GM04503 (cell line): ENCODE measurements at regions not wholly inside any gene's neighbourhood (a gene's known extent, or its start where the extent isn't known, plus 50 kb on each side); places are given as distances from the start of the nearest gene placed in this dataset.

Source experiments
- DNase-seq: peaks from one replicate; pipeline ENCODE4 v3.0.0-alpha.2; 2012; ENCODE audit warnings: low read depth

DNA sequence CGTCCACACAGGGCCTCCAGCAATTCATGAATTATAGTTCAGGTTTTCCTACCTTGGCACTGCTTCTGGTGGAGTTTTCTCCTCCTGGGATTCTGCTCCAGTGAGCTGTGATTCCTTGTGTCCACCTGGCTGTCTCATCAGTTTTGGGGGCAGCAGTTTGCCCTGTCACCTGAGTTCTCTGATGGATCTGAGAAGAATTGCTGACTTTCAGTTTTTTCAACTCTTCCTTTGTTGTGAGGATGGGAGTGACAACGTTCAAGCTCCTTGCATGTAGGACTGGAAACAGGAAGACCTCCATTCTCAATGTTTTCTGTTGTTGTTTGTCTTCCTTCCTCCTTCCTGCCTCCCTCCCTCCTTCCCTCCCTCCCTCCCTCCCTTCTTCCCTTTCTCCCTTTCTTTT is 359.0 kb downstream of the TSN start:
- DNase-seq: no peak

DNA sequence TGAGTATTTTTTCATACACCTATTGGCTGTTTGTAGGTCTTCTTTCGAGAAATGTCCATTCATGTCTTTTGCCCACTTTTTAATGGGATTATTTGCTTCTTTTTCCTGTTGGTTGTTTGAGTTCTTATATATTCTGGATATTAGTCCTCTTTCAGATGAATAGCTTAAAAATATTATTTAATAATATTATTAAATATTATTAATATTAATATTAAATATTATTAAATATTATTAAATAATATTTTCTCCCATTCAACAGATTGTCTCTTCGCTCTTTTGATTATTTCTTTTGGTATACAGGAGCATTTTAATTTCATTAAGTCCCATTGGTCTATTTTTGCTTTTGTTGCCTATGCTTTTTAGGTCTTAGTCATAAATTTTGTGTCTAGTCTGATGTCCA is 361.9 kb downstream of the TSN start:
- DNase-seq: no peak

DNA sequence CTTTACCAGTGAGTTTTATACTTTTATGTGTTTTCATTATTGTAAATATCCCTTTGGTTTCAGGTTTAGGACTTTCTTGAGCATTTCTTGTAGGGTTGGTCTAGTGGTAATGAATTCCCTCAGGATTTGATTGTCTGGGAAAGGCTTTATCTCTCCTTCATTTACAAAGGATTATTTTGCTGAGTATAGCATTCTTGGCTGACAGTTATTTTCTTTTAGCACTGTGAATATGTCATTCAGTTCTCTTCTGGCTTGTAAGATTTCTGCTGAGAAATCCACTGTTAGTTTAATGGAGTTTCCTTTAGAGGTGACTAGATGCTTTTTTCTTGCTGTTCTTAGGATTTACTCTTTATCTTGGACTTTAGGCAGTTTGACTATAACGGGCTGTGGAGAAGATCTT is 373.9 kb downstream of the TSN start:
- DNase-seq: no peak

DNA sequence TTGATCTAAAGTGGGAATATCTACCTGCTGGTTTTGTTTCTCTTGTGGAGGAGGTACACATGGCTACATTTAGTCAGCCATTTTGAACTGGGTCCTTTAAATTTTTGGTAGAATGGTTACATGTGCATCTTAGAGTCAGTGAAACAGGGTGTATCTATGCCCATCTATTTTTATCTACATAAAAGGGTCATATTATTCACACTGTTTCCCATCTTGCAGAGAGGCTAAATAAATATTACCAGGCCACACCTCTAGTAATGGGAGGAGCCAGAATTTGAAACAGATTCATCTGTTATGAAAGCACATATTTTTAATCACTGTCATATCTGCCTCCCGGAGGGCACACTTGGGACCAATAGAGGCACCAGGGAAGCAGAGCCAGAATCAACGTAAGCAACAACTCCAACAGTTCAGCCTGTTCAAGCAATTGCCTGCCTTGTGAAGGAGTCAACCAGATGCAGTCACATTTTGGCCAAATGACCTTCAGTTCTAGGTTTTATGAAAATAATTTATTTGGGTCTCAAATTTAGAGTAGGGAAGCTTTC is 376.8 kb downstream of the TSN start:
- DNase-seq: no peak

DNA sequence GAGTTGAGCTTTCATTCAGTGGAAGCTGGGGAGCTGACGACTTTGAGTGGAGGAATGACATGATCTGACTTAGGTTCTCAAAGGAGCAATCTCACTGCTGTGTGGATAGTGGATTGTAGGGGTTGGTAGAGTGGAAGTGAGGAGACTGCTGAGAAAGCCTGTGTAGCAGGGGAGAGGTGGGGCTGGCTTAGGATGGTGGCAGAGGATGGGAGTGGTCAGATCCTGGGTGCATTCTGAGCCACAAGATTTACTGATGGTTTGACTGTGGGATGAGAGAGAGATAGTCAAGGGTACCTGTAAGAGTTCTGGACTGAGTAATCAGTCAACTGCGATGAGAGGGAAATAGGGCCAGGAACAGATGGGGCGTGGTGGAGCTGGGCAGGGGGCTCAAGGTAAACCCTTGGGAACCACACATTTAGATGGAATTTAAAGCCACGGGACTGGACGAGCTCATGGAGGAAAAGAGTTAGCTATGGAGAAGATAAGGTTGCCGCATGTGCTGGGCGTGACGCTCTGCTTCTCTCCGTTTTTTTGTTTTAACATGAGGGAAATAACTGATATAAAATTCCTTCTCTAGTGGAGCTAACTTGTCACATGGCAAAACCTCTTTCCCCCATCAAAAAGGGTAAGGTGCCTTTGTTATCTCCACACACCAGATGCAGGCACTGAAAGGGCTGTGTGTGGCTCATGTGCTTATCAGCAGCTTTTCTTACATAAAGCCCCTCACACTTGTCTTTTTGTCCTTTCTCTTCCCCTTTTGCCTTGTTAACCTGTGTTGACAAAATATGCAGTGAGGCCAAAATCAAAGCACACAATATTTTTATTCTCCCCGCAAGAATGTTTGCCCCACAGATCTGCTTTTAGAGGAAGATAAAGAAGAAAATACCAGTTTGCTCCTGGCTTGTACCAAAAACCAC is 379.8 kb downstream of the TSN start:
- no peak for DNase-seq

DNA sequence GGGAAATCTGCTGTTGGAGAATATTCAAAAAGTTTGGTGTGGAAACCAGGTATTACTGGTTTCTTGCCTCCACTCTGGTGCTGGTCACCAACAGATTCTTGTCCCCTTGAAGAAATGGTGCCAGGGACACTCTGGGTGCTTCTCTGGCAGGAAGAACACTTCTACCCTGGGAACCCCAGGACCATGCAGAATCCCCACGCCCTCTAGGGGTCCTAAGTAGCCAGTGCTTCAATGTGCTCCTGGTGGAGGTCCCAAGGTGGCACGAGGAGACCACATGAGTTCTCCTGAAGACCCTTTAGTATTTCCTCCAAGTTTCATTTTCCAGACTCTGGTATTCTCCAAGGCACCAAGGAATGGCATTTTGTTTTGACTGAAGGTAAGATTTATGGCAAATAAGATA is 380.6 kb downstream of the TSN start:
- DNase-seq: no peak

DNA sequence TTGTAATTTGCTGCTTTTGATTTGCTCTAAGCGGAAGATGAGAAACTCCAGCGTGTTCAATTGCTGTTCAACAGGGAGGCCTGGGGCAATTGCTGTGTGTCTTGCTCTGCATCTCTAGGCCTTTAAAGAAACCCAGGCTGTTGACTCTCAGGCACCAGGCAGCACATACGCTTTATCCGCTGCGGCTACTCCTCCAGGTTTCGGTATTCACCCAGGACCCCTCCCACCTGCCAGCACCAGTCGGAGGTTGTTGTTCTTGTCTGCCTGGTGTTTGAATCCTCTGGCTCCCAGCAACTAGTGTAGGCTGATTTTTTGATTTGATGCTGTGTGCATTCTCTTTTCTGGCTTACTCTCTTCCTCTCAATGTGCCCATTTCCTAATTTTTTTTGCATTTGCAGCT is 383.1 kb downstream of the TSN start:
- no peak for DNase-seq

DNA sequence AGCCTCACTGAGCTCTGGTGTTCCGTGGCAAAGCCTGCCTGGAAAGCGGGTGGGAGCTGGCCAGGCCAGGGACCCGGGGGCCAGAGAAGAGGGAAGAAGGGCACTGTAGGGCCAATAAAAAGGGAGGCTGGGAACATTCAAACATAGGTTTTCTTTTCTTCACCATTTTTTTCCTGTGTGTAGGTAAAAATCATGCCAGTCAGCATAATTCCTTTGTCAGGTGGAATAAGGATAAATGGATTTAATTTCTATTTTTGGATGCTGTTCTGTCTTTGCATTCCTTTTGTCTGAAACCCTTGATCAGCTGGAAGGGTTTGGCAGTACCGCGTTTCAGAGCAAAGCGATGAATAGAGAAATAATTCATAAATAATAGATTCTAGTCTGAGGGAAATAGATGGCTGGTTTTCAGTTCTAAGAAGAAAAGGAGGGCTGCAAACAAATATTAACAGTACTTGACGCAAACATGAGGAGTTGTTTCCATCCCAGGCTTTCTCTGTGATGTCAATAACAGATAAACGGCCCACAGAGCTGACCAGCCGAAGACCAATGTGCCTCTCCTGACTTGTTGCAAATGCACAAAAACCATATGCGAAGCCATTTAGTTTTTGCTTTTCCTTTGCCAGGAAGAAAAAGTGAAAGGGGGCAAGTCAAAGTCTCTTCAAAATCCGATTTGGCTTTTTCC is 384.4 kb downstream of the TSN start:
- DNase-seq: no peak

DNA sequence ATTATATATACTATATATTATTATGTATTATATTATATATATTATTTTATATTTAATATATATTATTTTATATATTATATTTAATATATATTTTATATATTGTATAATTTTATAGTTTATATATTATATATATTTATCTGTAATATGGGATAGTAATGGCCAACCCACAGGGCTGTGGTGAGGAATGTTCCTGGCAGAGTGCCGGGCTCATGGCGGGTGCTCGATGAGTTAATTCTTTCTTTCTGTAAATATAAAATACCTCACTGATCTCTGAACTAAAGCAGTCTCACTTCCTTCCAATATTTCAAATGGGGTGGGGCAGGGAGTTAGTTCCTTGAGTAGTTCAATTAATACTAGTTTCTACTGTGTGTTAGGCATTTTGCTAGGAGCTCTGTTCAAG is 389.4 kb downstream of the TSN start:
- DNase-seq: no peak

DNA sequence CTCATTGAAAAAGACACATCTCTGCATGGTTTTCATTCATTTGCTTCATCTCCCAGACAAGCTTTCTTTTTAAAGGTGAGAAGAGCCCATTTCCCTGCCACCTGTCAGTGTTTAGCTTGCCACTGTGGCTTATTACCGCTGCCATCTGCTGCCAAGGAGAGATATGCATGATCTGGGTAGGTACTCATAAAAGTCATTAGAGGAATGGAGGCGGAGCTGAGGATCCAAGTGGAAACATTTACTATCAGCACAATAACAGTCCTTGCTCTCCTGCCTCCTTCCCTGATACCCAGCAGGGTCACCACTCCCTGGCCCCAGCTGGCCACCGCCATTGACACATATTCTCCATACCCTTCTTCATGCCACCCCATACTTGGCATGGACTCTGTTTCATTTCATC is 390.4 kb downstream of the TSN start:
- no peak for DNase-seq

DNA sequence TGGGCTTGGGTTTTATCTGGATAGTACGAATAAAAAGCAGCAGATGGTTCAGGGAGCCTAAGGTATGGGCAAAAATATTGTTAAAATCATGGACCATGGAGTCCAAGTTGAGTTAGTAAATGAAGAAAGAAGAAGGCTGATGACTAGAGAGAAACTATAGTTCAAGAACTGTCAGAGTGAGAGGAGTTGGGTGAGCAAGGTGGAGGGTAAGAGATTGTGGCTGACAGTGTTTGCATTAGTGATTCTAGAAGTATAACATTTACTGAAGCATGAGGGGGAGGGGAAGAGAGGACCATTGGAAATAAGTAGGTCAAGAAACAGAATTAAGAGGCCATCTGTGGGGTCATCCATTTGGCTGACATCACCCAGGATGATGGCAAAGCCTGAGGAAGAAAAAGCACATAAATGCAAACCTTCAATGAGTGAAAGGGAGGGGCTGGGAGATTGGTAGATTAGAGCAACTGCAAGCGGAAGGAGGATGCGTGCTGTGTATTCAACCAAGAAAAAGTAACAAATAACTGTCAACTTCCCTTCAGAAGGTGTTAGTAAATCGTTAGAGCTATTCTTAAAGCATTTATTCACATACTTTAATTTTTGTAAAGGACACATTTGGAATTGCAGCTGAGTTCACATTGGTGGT is 392.8 kb downstream of the TSN start:
- DNase-seq: no peak

DNA sequence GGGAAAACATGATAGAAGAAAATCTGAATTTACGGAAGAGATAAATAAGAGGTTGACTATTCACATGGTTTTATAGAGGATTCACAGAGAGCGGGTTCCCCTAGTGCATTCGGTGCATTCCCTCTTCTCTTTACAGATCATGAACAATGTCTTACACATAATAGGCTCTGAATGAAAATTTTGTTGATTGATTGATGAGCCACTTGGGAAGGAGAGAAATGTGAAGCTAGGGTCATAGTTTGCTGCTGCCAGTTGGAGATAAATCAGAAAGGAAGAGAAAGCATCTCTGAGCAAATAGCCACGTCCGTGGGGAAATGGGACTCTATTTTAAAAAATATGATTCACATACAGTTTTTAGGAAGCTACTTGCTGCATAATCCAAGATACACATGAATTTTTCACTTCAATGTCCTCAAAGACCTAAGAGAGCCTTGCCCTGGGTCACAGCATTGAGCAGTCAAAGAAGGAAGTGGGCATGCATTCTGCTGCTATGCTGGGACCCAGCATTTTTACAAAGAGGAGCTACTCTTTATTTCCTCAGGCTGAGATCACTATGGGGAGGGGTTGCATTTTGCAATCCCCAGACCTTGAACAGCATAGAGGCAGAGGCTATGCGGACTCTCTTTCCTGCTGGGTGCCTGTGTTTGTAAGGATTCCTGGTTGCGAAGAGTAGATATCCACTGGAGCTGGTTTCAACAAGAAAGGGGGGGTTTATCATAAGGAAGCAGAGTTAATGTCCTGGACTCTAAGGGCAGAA is 395.3 kb downstream of the TSN start:
- DNase-seq: no peak

DNA sequence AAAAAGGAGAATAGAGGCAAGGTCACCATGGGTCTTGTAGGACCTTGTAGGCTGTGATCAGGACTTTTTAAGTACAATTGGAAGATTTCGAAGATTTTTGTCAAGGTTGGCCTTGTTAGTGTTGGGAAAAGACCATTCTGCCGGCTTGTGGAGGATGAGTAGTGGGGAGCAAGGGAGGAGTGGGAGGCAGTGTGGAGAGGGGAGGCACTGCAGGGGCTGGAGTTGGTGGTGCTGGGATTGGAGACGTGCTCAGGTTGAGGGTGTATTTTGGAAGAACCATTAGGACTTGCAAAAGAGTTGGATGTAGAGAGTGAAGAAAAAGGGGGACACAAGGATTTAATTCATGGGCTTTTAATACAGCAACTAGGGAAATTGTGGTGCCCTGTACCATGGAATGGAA is 397.1 kb downstream of the TSN start:
- no peak for DNase-seq

DNA sequence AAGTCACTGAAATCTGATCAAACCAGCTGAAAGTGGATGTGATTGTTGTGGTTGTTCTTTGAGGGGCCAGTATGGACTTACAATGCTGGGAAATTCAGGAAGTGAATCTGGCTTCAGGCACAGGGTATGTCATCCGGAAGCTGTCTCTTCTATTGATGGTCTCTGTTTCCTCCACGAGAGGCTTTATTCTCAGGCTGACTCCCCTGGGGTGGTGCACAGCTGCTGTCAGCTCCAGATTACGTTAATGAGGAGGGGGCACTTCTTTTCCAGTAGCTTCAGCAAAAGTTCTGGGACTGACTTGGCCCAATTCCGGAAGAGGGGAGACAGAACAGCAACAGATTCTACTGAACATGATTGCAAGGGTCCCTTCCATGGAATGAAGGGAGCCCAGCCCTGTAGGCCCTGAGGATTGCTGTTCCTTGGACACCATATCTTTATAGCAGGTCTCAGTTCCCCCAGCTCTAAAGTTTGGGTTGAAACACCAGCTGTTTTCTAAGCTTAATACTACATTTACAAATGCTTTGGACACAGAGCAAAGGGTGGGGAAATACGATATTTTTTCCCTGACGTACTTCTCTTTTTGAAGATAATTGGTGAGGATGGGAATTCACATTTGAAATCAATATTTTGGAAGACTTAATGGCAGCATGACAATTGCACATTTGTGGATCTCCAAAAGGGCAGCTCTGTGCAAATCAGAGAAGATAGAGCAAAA is 400.9 kb downstream of the TSN start:
- no peak for DNase-seq

DNA sequence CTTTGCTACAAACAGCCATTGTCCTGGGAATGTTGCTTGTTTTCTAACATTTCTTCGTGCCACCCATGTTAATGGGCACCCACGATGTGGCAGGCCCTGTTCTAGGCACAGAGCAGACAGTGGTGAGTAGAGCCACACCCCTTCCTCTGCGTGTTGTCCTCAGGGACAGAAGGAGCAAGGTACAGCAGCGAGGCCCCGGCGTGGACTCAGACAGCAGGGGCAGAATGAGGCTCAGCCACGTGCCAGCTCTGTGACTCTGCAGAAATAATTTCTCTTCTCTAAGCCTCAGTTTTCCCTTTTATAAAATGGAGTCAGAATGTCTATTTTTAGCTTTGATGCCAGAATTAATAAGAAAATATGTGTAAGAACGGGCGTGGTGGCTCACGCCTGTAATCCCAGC is 401.7 kb downstream of the TSN start:
- no peak for DNase-seq

DNA sequence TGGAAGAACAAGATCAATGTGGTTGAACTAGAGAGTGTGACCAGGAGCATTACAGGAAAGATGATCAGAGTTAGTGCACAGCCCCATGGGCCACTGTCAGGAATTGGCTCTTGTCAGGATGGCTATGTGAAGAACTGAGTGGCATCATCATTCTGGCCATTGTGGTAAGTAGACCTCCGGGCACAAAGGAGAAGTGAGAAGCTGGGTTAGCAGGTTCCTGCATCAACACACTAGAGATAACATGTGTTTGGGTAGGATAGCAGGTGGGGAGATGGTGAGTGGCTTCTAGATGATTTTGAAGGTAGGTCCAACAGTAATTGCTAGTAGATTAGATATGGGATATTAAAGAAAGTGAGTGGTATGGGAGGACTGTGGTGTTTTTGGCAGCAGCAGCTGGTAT is 408.2 kb downstream of the TSN start:
- no peak for DNase-seq

DNA sequence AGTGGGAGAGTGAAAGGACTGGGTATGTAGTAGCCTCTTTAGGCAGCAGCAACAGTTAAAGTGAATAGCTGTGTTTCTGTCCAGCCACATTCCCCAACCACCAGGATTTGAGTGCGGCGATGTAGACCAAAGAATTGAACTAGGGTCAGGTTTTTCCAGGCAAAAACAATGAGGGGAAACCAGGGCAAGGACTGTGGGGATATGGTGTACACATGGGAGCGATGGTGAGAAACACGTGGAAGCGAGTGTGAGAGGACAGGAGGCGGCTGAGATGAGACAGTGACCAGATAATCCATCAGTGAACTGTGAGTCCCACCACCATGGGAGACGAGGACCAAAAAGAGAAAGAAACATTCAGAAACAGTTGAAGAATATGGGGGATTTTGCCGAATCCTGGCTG is 409.5 kb downstream of the TSN start:
- DNase-seq: no peak

DNA sequence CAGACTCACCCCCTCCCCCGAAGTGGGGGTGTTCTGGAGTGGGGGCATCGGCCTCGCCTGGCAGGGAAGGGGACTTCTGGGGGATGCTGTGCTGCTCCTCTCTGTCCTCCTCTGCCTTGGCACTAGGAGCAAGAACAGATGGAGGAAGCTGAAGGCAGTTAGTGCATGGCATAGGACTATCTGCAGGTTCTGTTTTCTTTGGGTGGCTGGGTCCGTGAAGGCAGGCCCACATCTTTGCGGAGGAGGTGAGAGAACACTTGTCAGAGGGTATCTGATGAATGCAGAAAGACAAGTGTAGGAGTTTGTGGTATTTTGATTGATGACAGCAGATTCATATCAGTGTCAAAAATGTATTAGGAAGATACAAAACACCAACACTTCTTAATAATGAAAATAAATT is 411.4 kb downstream of the TSN start:
- no peak for DNase-seq

DNA sequence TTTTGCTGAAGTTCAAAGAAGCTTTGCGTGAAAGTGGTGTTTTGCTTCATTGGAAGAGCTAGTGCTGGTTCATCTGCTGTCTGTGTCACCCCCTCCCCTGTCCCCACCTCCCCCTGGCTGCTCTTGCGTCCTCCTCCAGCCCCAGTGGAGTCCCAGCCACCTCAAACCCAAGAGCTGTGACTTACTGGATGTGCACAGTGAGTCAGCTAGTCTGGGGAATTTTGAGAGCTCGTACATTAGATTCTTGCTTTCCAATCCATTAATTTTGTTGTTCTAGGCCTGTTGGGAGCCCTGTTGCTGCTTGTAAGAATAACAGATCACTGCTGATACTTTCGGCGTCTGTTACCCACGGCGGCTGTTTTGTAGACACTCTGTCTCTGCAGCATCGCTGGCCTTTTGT is 412.1 kb downstream of the TSN start:
- DNase-seq: no peak

DNA sequence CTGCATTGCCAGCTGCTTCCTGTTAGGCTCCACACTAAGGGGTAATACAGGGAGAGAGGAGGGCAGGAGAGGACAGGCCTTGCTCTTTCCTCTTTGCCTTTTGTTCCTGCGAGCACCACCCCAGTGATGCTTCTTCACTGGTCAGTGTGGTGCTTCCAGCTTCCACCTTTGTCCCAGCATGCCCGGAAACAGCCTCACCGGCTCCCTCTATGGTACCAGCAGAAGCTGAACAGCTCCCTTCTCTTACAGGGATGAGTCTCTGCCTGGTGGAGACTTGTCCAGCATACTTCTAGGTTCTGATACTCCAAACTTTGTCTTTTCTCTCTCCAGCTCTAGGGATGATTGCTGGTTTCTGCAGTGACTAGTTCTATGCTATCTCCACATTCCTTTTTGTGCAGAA is 413.3 kb downstream of the TSN start:
- DNase-seq: no peak

DNA sequence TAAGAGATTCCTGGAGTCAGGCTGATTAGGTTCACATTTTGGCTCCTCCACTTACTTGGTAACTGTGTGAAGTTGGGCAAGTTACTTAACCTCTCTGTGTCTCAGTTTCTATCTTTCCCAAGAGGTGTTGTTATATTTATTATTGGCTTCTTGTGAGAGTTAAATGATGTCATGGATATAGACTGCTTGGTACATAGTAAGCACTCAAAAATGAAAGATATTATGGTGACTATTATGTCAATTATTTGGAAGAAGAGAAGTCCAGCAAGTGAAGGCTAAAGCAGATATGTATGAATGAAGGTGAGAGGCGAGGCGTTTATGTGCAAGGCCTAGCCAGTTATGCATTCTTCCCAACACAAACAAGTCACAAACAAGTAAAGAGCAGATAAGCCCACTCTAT is 417.4 kb downstream of the TSN start:
- no peak for DNase-seq

DNA sequence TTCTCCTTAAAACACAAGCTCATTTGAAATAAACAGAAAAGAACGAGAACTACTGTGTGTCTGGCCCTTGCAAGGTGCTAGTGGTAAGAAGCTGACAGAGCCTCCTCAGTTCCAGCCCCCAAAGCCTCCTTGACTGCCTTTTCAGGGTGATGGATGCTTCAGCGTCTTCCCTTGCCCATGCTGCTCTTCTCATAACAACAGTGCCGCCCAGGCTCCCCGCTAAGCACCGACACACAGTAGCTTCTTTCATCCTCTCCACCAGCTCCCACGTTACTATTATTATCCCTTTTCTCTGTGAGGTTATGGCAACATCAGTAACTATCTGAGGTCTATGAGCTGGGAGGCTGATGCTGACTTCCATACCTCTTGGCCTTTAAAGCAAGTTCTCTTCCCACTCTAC is 418.6 kb downstream of the TSN start:
- DNase-seq: no peak
